NCI-H146 treated with DMSO at 0.1 percent for 48 hours (cell line): ENCODE measurements at regions not wholly inside any gene's neighbourhood (a gene's known extent, or its start where the extent isn't known, plus 50 kb on each side); places are given as distances from the start of the nearest gene placed in this dataset.
A peak's percentile ranks its signal among the peaks of the same experiment; 100 is the strongest.

Experiments used
- DNase-seq: peaks from one replicate; lab custom pipeline; 2025; ENCODE audit not compliant: unreplicated experiment; lab: John Stamatoyannopoulos, UW

GRCh38 chr1:229220163-229220846 is 50.6 kb upstream of the RAB4A start:
- no peak for DNase-seq

GRCh38 chr1:229221106-229222019 is 49.5 kb upstream of the RAB4A start:
- DNase-seq, result peak; percentile 90
